ENCODE measurements at regions not wholly inside any gene's neighbourhood (a gene's known extent, or its start where the extent isn't known, plus 50 kb on each side); places are given as distances from the start of the nearest gene placed in this dataset.

DNA sequence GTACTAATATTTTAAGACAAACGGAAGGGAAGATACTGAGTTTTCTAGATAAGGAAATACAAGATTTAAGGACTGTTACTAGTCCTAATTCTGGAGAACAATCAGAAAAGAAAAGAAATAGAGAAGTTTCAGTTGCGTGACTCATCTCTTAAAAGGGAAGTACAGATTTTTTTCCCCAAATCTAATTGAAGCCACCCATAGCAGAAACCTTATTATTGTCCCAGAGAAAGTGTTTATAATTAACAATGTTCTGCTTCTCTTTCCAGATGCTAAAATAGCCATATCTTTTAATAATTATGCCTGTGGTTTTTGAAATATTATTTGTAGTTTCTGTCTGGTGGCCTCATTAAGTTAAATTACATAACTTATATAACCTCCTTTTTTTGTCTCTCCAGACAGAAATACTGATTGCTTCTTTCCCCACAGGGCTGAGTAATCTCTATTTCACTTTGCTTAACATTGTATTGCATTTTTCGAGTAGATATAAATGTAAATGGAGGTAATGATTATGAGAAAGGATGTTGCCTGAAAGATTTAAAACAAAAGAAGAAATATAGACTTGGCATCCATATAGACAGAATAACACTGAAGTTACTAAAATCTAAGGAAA is 240.7 kb upstream of the MBL2 start:
- no peaks in the 10 kb centered on the region for H3K27me3 ChIP-seq
- H3K4me3 ChIP-seq: no peak overlapping the region
- H3K27ac ChIP-seq: no peak overlapping the region
- 76 to 78% methylated on average over 3 of the region's 3 CpGs for WGBS, 2 donors (ENCODE audit: low coverage in 1 of 2)
- H3K4me1 ChIP-seq: no peaks in the 10 kb centered on the region
- H3K36me3 ChIP-seq: no peaks in the 10 kb centered on the region
- no peak for TF ChIP-seq EP300 (IDR thresholded peaks at IDR 0.05)
- no peaks in the 10 kb centered on the region for H3K9me3 ChIP-seq
- ATAC-seq: no peak

DNA sequence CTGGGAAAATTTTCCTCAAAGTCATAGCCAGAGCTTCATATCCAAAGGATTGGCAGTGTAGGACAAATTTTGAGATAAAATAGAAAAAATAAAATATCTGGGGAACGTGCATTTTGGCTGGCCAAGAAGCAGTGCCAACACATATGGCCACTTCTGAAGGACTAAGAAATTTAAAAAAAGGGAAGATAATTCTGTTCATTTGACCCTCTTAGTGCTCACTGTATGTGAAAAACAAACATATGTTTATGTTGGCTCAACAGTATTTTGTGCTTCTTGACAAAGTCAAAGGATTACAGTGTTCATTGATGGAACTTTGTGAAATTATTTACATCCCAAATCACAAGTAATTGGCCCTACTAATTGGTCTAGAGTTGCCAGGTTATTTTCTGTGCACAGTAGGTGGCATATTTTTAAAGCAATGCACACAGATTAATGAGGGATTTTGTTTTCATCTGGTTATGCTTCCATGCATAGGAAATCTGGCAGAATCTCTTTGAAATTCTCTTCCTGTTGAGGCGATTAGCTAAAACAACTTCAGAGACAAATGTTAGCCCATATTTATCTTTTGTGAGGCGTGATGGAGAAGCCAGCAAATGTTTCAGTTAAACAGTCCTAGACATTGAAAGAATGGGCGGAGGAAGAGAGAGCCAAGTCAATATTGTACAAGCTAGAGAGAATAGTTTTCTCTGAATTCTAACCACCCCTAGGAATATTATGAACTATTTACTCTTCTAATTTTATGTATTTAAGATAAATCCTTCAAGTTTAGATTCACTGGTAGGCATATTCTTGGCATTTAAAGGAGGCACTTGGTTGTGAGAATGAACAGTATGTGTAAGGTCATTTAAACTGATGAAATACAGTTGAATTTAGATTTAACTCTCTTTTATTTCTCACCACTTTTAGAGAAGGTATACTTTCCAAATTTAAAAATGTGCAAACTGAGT is 237.7 kb upstream of the MBL2 start:
- H3K27ac ChIP-seq: no peak overlapping the region
- H3K4me1 ChIP-seq: no peaks in the 10 kb centered on the region
- H3K9me3 ChIP-seq: no peaks in the 10 kb centered on the region
- H3K27me3 ChIP-seq: no peaks in the 10 kb centered on the region
- TF ChIP-seq POLR2AphosphoS5 (IDR thresholded peaks at IDR 0.05) (no peak), POLR2A (IDR thresholded peaks at IDR 0.05) (no peak), EP300 (IDR thresholded peaks at IDR 0.05) (no peak)
- TF ChIP-seq, protein P1, sequence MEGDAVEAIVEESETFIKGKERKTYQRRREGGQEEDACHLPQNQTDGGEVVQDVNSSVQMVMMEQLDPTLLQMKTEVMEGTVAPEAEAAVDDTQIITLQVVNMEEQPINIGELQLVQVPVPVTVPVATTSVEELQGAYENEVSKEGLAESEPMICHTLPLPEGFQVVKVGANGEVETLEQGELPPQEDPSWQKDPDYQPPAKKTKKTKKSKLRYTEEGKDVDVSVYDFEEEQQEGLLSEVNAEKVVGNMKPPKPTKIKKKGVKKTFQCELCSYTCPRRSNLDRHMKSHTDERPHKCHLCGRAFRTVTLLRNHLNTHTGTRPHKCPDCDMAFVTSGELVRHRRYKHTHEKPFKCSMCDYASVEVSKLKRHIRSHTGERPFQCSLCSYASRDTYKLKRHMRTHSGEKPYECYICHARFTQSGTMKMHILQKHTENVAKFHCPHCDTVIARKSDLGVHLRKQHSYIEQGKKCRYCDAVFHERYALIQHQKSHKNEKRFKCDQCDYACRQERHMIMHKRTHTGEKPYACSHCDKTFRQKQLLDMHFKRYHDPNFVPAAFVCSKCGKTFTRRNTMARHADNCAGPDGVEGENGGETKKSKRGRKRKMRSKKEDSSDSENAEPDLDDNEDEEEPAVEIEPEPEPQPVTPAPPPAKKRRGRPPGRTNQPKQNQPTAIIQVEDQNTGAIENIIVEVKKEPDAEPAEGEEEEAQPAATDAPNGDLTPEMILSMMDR (IDR thresholded peaks at IDR 0.05): no peak
- H3K36me3 ChIP-seq: no peaks in the 10 kb centered on the region
- 26 to 27% methylated on average over 3 to 4 of the region's 4 CpGs for WGBS, 2 donors (ENCODE audit: low coverage in 1 of 2)
- ATAC-seq: no peak
- no peak overlapping the region for H3K4me3 ChIP-seq

GRCh38 chr10:53007527-53007842 is 234.9 kb upstream of the MBL2 start:
- no peaks in the 10 kb centered on the region for H3K4me1 ChIP-seq
- ATAC-seq: no peak
- H3K4me3 ChIP-seq: no peak overlapping the region
- H3K36me3 ChIP-seq: no peaks in the 10 kb centered on the region
- TF ChIP-seq, protein P1 (IDR thresholded peaks at IDR 0.05): no peak
- TF ChIP-seq POLR2A (IDR thresholded peaks at IDR 0.05): no peak
- no peak for TF ChIP-seq EP300 (IDR thresholded peaks at IDR 0.05)
- TF ChIP-seq POLR2AphosphoS5 (IDR thresholded peaks at IDR 0.05): no peak
- H3K9me3 ChIP-seq: no peaks in the 10 kb centered on the region
- H3K27me3 ChIP-seq: no peaks in the 10 kb centered on the region
- H3K27ac ChIP-seq: no peak overlapping the region
- WGBS, 2 donors (ENCODE audit: low coverage in 1 of 2): 79 to 88% methylated on average over 1 of the region's 1 CpG

DNA sequence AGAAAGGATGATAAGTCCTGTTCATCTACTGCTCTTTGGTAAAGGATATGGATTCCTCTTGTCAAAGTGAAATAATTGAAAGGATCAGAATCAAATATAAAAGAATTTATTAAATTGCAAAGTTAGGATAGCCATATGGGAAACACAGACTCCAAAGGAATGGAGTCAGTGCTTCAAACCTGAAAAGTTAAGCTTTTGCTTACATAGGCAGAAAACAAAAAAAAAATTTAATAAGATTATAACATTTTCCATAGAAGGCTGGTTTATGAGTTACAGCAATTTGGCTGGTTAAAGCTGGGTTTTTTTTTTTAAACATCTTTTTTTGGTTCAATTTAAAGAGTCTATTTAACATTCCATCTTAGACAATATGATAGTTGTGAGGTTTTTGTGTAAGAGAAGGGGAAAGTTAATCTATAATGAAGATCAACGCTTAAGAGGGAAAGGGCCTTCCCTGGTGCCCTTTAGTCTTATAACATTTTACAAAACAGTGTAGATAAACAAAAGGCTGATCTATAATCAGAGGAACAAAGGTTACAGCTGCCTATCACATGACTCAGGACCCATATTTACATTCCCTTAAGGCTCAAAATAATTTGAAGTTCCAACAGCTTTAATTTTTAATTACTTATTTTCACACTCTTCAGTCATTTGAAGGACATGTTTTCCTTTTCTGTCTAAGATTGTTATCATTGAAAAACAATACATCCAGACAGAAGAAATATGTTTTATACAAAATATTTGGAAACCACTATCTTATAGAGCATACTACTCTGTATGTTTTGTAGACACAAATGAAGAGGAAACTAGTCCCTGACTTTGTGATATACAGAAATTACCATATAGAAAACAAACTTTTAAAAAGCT is 234.3 kb upstream of the MBL2 start:
- 75 to 86% methylated on average over 1 of the region's 1 CpG for WGBS, 2 donors (ENCODE audit: low coverage in 1 of 2)
- H3K4me1 ChIP-seq: no peaks in the 10 kb centered on the region
- H3K36me3 ChIP-seq: no peaks in the 10 kb centered on the region
- H3K27ac ChIP-seq: no peak overlapping the region
- H3K9me3 ChIP-seq: no peaks in the 10 kb centered on the region
- H3K4me3 ChIP-seq: no peak overlapping the region
- no peaks in the 10 kb centered on the region for H3K27me3 ChIP-seq
- no peak for TF ChIP-seq EP300 (IDR thresholded peaks at IDR 0.05)
- TF ChIP-seq POLR2AphosphoS5 (IDR thresholded peaks at IDR 0.05): no peak
- TF ChIP-seq POLR2A (IDR thresholded peaks at IDR 0.05): no peak
- TF ChIP-seq, protein P1 (IDR thresholded peaks at IDR 0.05): no peak
- ATAC-seq: no peak

GRCh38 chr10:53005612-53006345 is 233.2 kb upstream of the MBL2 start:
- no peaks in the 10 kb centered on the region for H3K9me3 ChIP-seq
- no peak overlapping the region for H3K4me3 ChIP-seq
- no peak overlapping the region for H3K27ac ChIP-seq
- no peak for ATAC-seq
- H3K36me3 ChIP-seq: no peaks in the 10 kb centered on the region
- TF ChIP-seq EP300 (IDR thresholded peaks at IDR 0.05): no peak
- TF ChIP-seq, protein P1 (IDR thresholded peaks at IDR 0.05): no peak
- no peak for TF ChIP-seq POLR2A (IDR thresholded peaks at IDR 0.05)
- TF ChIP-seq POLR2AphosphoS5 (IDR thresholded peaks at IDR 0.05): no peak
- WGBS, 2 donors (ENCODE audit: low coverage in 1 of 2): 36 to 45% methylated on average over 3 of the region's 3 CpGs
- H3K27me3 ChIP-seq: no peaks in the 10 kb centered on the region
- no peaks in the 10 kb centered on the region for H3K4me1 ChIP-seq

Data from gastroesophageal sphincter (tissue), 4 donors.